HCT116 (cell line): ENCODE measurements at regions not wholly inside any gene's neighbourhood (a gene's known extent, or its start where the extent isn't known, plus 50 kb on each side); places are given as distances from the start of the nearest gene placed in this dataset.

Source experiments
- ATAC-seq: fragments of 200-7000 bp; cut with Tn5 transposase; 2 replicates; pipeline ENCODE4 v1.9.1; 2020; ENCODE audit warnings: mild to moderate bottlenecking, moderate library complexity
- BruUV-seq: library from RNA; stranded (reverse); fragments of 400-500 nt; replicated peaks from 2 replicates; lab custom pipeline; 2021; lab: Mats Ljungman, UMichigan
- CTCF ChIA-PET: fragments of 300-600 bp; sonication (Branson Sonifier 250); formaldehyde crosslinking; loops from one replicate; lab custom pipeline; 2021; ENCODE audit warnings: antibody characterized with exemption; lab: Charles Lee
- POLR2A ChIA-PET: fragments of 300-600, 350-600 bp; sonication (Branson Sonifier 250); formaldehyde crosslinking; loops from one replicate; lab custom pipeline; 2021; ENCODE audit warnings: antibody characterized with exemption; lab: Charles Lee
- RAD21 ChIA-PET, 2 experiments: fragments of 300-600 bp; sonication (Branson Sonifier 250); formaldehyde crosslinking; loops; one replicate each; lab custom pipeline; 2023; ENCODE audit warnings: low total read pairs in 2 of 2; ENCODE audit not compliant: uncharacterized antibody in 2 of 2, unreplicated experiment in 2 of 2, low non-redundant PET in 1 of 2; lab: Charles Lee
- DNase-seq: peaks from one replicate; pipeline ENCODE4 v3.0.0-alpha.2; 2010; ENCODE audit warnings: low read depth, low spot score
- H2AFZ ChIP-seq: fragments of 200-600 bp; shearing (Covaris generic), sonication (generic); 2 replicates; pipeline ENCODE4 v1.6.1; 2017; ENCODE audit warnings: low read depth, mixed run types, mixed read lengths, antibody characterized with exemption, low read length; ENCODE audit not compliant: poor library complexity, severe bottlenecking
- H3K27ac ChIP-seq: 2 replicates; pipeline ENCODE4 v1.5.1; 2012; ENCODE audit warnings: low read depth, low read length
- H3K27me3 ChIP-seq: fragments of 200-600 bp; sonication (generic); 2 replicates; pipeline ENCODE4 v1.6.1; 2016; ENCODE audit warnings: mixed run types, low read length, mixed read lengths; ENCODE audit not compliant: insufficient read depth
- H3K36me3 ChIP-seq, 2 experiments: fragments of 200-500 bp in 1 of 2; fragments of 200-600 bp in 1 of 2; sonication (Bioruptor generic) in 1 of 2; sonication (generic) in 1 of 2; 2 replicates each; pipeline versions ENCODE4 v1.5.1 to v1.6.1; 2014 to 2016; ENCODE audit warnings: low read length in 2 of 2, inconsistent platforms in 1 of 2, mixed read lengths in 1 of 2, mixed run types in 1 of 2; ENCODE audit not compliant: insufficient read depth in 2 of 2, control insufficient read depth in 1 of 2
- H3K4me1 ChIP-seq, 2 experiments: fragments of 200-600 bp in 1 of 2; sonication (generic) in 1 of 2; 2 replicates each; pipeline versions ENCODE4 v1.5.1 to v1.6.1; 2012 to 2017; ENCODE audit warnings: low read length in 2 of 2, inconsistent platforms in 1 of 2, mild to moderate bottlenecking in 1 of 2, mixed read lengths in 1 of 2, mixed run types in 1 of 2, moderate library complexity in 1 of 2; ENCODE audit not compliant: insufficient read depth in 2 of 2, control insufficient read depth in 1 of 2
- H3K4me2 ChIP-seq: fragments of 200-600 bp; sonication (generic); 2 replicates; pipeline ENCODE4 v1.6.1; 2017; ENCODE audit warnings: mixed run types, low read length, mixed read lengths
- H3K4me3 ChIP-seq, 2 experiments: fragments of 200-600 bp in 1 of 2; sonication (generic) in 1 of 2; replicated peaks in 1 of 2; 2 replicates each; pipeline ENCODE4 v1.5.1; 2011 to 2016; ENCODE audit warnings: low read length in 2 of 2, control low read depth in 1 of 2, low read depth in 1 of 2, mild to moderate bottlenecking in 1 of 2, mixed read lengths in 1 of 2, mixed run types in 1 of 2
- H3K79me2 ChIP-seq: fragments of 200-600 bp; sonication (generic); 2 replicates; pipeline ENCODE4 v1.6.1; 2017; ENCODE audit warnings: mild to moderate bottlenecking, mixed run types, low read length, moderate library complexity, mixed read lengths; ENCODE audit not compliant: insufficient read depth
- H3K9ac ChIP-seq: fragments of 200-600 bp; sonication (generic); 2 replicates; pipeline ENCODE4 v1.6.1; 2016; ENCODE audit warnings: low read length, mixed read lengths
- H3K9me2 ChIP-seq: fragments of 200-600 bp; sonication (generic), shearing (Covaris generic); 2 replicates; pipeline ENCODE4 v1.6.1; 2017; ENCODE audit warnings: mixed run types, mild to moderate bottlenecking, moderate library complexity; ENCODE audit not compliant: insufficient read depth
- H3K9me3 ChIP-seq, 2 experiments: fragments of 200-500 bp in 1 of 2; fragments of 200-600 bp in 1 of 2; sonication (Bioruptor generic) in 1 of 2; sonication (generic) in 1 of 2; 2 replicates each; pipeline ENCODE4 v1.6.1; 2014 to 2017; ENCODE audit warnings: low read length in 2 of 2, mixed read lengths in 2 of 2, inconsistent platforms in 1 of 2, low read depth in 1 of 2, mild to moderate bottlenecking in 1 of 2, mixed run types in 1 of 2, moderate library complexity in 1 of 2; ENCODE audit not compliant: control insufficient read depth in 1 of 2, insufficient read depth in 1 of 2
- H4K20me1 ChIP-seq: fragments of 200-600 bp; sonication (generic), shearing (Covaris generic); 2 replicates; pipeline ENCODE4 v1.6.1; 2017; ENCODE audit warnings: mixed run types, mild to moderate bottlenecking, moderate library complexity; ENCODE audit not compliant: insufficient read depth
- CTCF ChIP-seq, 3 experiments: fragments of 200-600 bp in 1 of 3; sonication (generic) in 1 of 3; IDR thresholded peaks in 2 of 3; conservative IDR thresholded peaks in 1 of 3; 2 replicates each; pipeline ENCODE4 v1.5.1; 2012 to 2017; ENCODE audit warnings: low read depth in 2 of 3, low read length in 2 of 3, antibody characterized with exemption in 1 of 3, borderline replicate concordance in 1 of 3, control low read depth in 1 of 3, mild to moderate bottlenecking in 1 of 3, mixed read lengths in 1 of 3, mixed run types in 1 of 3, moderate library complexity in 1 of 3; ENCODE audit not compliant: insufficient read depth in 1 of 3
- EZH2phosphoT487 ChIP-seq: fragments of 200-600 bp; IDR thresholded peaks from 2 replicates; pipeline ENCODE4 v1.6.1; 2018; ENCODE audit warnings: antibody characterized with exemption, borderline replicate concordance
- RAD21 ChIP-seq: IDR thresholded peaks from 2 replicates; pipeline ENCODE4 v1.6.1; 2012; ENCODE audit warnings: low read depth, mild to moderate bottlenecking
- ZBTB33 ChIP-seq: IDR thresholded peaks from 2 replicates; pipeline ENCODE4 v1.6.1; 2011; ENCODE audit warnings: mild to moderate bottlenecking, low read length, moderate library complexity; ENCODE audit not compliant: insufficient replicate concordance; ENCODE audit errors: extremely low read depth
- intact Hi-C: fragments of 100-400 bp; cut with micrococcal nuclease; formaldehyde crosslinking; loops from 2 replicates; pipeline ENCODE4 v1.10.0; 2022

DNA sequence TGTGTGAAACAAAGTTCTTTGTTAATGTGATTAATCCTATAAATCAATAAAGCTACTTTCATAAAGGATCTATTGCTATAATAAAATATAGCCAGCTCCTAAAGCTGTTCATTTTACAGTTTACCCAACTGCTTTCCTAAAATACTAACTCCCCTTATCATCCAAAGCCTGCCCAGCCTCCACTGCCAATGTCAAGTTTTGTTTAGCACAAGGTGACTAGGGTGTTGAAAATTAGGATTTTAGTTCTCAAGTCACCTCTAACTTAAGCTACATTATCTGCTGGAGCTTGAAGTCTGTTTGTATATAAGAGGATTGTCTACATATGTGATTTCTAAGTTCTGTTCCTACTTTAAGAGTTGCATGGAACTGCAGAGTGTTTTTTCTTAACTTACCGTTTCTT, 86.3 kb downstream of the CCER1 start:
- CTCF ChIA-PET: interaction anchor here (2.0 kb wide), 1 partner anchor 15 kb away, joined by 7 read pairs; no protein-coding TSS in a partner anchor
- TF ChIP-seq ZBTB33: no peak
- TF ChIP-seq EZH2phosphoT487: no peak
- no peak for TF ChIP-seq CTCF (IDR thresholded peaks at IDR 0.05 in 2 of 3, conservative IDR thresholded peaks at IDR 0.05 in 1 of 3; ENCODE audit: borderline replicate concordance in 1 of 3, insufficient read depth in 1 of 3, low read depth in 2 of 3, low read length in 2 of 3)
- no peak for TF ChIP-seq RAD21
- intact Hi-C loops: no loop called here
- Histone ChIP-seq H3K27me3 (no peaks in the 10 kb centered on the region), H3K36me3 (no peaks in the 10 kb centered on the region), H4K20me1 (no peaks in the 10 kb centered on the region), H3K4me3 (no peak overlapping the region), H3K9me2 (no peaks in the 10 kb centered on the region), H3K9ac (no peak overlapping the region), H3K79me2 (no peaks in the 10 kb centered on the region), H2AFZ (no peak overlapping the region), H3K9me3 (no peaks in the 10 kb centered on the region), H3K4me2 (no peak overlapping the region), H3K4me1 (no peaks in the 10 kb centered on the region), H3K27ac (no peak overlapping the region)
- no peak for DNase-seq
- RAD21 ChIA-PET: no interaction called here
- BruUV-seq: no TSS peak
- POLR2A ChIA-PET: interaction anchor here (0.7 kb wide), 1 partner anchor 14 kb away, joined by 3 read pairs; no protein-coding TSS in a partner anchor
- ATAC-seq: no peak
